NCI-H128 (cell line): ENCODE measurements at regions not wholly inside any gene's neighbourhood (a gene's known extent, or its start where the extent isn't known, plus 50 kb on each side); places are given as distances from the start of the nearest gene placed in this dataset.
"Not testable (repeated sequence)": the region's sequence is repeated elsewhere in the genome, so short reads cannot be mapped to it uniquely, and the experiment has no call there.

ENCODE experiments used
- DNase-seq: peaks from one replicate; lab custom pipeline; 2025; ENCODE audit not compliant: unreplicated experiment; lab: John Stamatoyannopoulos, UW

GRCh38 chr5:39534690-39535089, 109.9 kb upstream of the DAB2 start:
- no peak for DNase-seq

- DNase-seq, result no peak
Measured at GRCh38 chr5:39533749-39534148, 109.0 kb upstream of the DAB2 start.

- no peak for DNase-seq
Measured at GRCh38 chr5:39532511-39532910, 107.7 kb upstream of the DAB2 start.

- no peak for DNase-seq
Measured at GRCh38 chr5:39531306-39531705, 106.5 kb upstream of the DAB2 start.

- no peak for DNase-seq
Measured at GRCh38 chr5:39526914-39527477, 102.2 kb upstream of the DAB2 start.

- DNase-seq, result not testable (repeated sequence)
Measured at GRCh38 chr5:39525781-39526180, 101.0 kb upstream of the DAB2 start.

GRCh38 chr5:39525271-39525670, 100.5 kb upstream of the DAB2 start:
- DNase-seq, result no peak

GRCh38 chr5:39523821-39524220, 99.0 kb upstream of the DAB2 start:
- no peak for DNase-seq

GRCh38 chr5:39521940-39522590, 97.3 kb upstream of the DAB2 start:
- no peak for DNase-seq

- no peak for DNase-seq
Measured at GRCh38 chr5:39521098-39521860, 96.5 kb upstream of the DAB2 start.

- DNase-seq, result no peak
Measured at GRCh38 chr5:39520232-39520572, 95.4 kb upstream of the DAB2 start.

GRCh38 chr5:39519566-39520231, 94.9 kb upstream of the DAB2 start:
- DNase-seq, result no peak

GRCh38 chr5:39519079-39519478, 94.3 kb upstream of the DAB2 start:
- no peak for DNase-seq

- no peak for DNase-seq
Measured at GRCh38 chr5:39518516-39518915, 93.7 kb upstream of the DAB2 start.

GRCh38 chr5:39517800-39518199, 93.0 kb upstream of the DAB2 start:
- no peak for DNase-seq

- no peak for DNase-seq
Measured at GRCh38 chr5:39515881-39516280, 91.1 kb upstream of the DAB2 start.

- DNase-seq, result no peak
Measured at GRCh38 chr5:39513236-39513635, 88.5 kb upstream of the DAB2 start.

GRCh38 chr5:39506211-39506610, 81.4 kb upstream of the DAB2 start:
- no peak for DNase-seq

GRCh38 chr5:39505791-39506190, 81.0 kb upstream of the DAB2 start:
- no peak for DNase-seq

GRCh38 chr5:39505363-39505762, 80.6 kb upstream of the DAB2 start:
- no peak for DNase-seq

GRCh38 chr5:39503155-39503554, 78.4 kb upstream of the DAB2 start:
- no peak for DNase-seq

GRCh38 chr5:39502704-39503103, 77.9 kb upstream of the DAB2 start:
- no peak for DNase-seq
